C4-2B (cell line): ENCODE measurements at regions not wholly inside any gene's neighbourhood (a gene's known extent, or its start where the extent isn't known, plus 50 kb on each side); places are given as distances from the start of the nearest gene placed in this dataset.

Experiments used
- ZFX ChIP-seq: fragments of 450-650 bp; IDR thresholded peaks from 2 replicates; pipeline ENCODE4 v1.6.1; 2017
- TF ChIP-seq, protein P1 (sequence below): fragments of 450-650 bp; conservative IDR thresholded peaks from 2 replicates; pipeline ENCODE4 v1.5.1; 2017; ENCODE audit warnings: mild to moderate bottlenecking

- TF ChIP-seq, protein P1, sequence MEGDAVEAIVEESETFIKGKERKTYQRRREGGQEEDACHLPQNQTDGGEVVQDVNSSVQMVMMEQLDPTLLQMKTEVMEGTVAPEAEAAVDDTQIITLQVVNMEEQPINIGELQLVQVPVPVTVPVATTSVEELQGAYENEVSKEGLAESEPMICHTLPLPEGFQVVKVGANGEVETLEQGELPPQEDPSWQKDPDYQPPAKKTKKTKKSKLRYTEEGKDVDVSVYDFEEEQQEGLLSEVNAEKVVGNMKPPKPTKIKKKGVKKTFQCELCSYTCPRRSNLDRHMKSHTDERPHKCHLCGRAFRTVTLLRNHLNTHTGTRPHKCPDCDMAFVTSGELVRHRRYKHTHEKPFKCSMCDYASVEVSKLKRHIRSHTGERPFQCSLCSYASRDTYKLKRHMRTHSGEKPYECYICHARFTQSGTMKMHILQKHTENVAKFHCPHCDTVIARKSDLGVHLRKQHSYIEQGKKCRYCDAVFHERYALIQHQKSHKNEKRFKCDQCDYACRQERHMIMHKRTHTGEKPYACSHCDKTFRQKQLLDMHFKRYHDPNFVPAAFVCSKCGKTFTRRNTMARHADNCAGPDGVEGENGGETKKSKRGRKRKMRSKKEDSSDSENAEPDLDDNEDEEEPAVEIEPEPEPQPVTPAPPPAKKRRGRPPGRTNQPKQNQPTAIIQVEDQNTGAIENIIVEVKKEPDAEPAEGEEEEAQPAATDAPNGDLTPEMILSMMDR: no peak
- TF ChIP-seq ZFX: no peak
Observed at GRCh38 chr1:186740324-186740723, 60.1 kb upstream of the PTGS2 start.
